ENCODE measurements at regions not wholly inside any gene's neighbourhood (a gene's known extent, or its start where the extent isn't known, plus 50 kb on each side); places are given as distances from the start of the nearest gene placed in this dataset.

- TF ChIP-seq CTCF (IDR thresholded peaks at IDR 0.05) (no peak), REST (IDR thresholded peaks at IDR 0.05; ENCODE audit: insufficient read depth in 1 of 2, low read depth in 2 of 2, low read length in 1 of 2) (no peak), POLR2AphosphoS5 (IDR thresholded peaks at IDR 0.05; ENCODE audit: low read depth, low read length) (no peak)
Observed at GRCh38 chrX:2596045-2596444, 95.0 kb upstream of the CD99 start.
